OCI-LY3 (cell line): ENCODE measurements at regions not wholly inside any gene's neighbourhood (a gene's known extent, or its start where the extent isn't known, plus 50 kb on each side); places are given as distances from the start of the nearest gene placed in this dataset.
"Not testable (repeated sequence)": the region's sequence is repeated elsewhere in the genome, so short reads cannot be mapped to it uniquely, and the experiment has no call there.

Experiments
- CTCF ChIP-seq: fragments of 200-600, 300-600 bp; sonication (generic); IDR thresholded peaks from 2 replicates; pipeline ENCODE4 v1.5.1; 2014; ENCODE audit warnings: antibody characterized with exemption, low read length, low read depth
- EZH2phosphoT487 ChIP-seq: fragments of 200-600 bp; shearing (Covaris generic); IDR thresholded peaks from 2 replicates; pipeline ENCODE4 v1.6.1; 2018; ENCODE audit warnings: antibody characterized with exemption, mixed run types, low read depth

- not testable (repeated sequence) for TF ChIP-seq CTCF, EZH2phosphoT487
These were observed 198.0 kb downstream of the LMLN start for GRCh38 chr3:198158007-198158406.
